Fibroblast of skin of left biceps (primary cell): ENCODE measurements at regions not wholly inside any gene's neighbourhood (a gene's known extent, or its start where the extent isn't known, plus 50 kb on each side); places are given as distances from the start of the nearest gene placed in this dataset.
"Not testable (repeated sequence)": the region's sequence is repeated elsewhere in the genome, so short reads cannot be mapped to it uniquely, and the experiment has no call there.

ENCODE experiments used
- DNase-seq, 2 experiments: peaks; one replicate each; pipeline ENCODE4 v3.0.0-alpha.2; 2013; ENCODE audit warnings: low read depth in 2 of 2

GRCh38 chr6:69487688-69488087, 309.1 kb downstream of the LMBRD1 start:
- DNase-seq, result no peak

DNA sequence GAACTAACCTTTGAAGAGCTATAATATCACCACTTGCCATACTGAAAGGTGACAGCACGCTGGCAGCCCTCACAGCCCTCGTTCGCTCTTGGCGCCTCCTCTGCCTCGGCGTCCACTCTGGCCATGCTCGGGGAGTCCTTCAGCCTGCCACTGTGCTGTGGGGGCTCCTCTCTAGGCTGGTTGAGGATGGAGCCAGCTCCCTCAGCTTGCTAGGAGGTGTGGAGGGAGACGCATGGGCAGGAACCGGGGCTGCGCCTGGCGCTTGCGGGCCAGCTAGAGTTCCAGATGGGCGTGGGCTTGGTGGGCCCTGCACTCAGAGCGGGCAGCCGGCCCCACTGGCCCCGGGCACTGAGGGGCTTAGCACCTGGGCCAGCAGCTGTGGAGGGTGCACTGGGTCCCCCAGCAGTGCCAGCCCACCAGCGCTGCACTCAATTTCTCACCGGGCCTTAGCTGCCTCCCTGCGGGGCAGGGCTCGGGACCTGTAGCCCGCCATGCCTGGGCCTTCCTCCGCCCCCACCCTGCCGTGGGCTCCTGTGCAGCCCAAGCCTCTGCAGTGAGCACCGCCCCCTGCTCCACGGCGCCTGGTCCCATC, 329.7 kb downstream of the LMBRD1 start:
- DNase-seq, result no peak

GRCh38 chr6:69465866-69466265, 330.9 kb downstream of the LMBRD1 start:
- DNase-seq, result no peak

- no peak for DNase-seq
These were observed 340.7 kb downstream of the LMBRD1 start for GRCh38 chr6:69456086-69456485.

GRCh38 chr6:69454619-69455018, 342.2 kb downstream of the LMBRD1 start:
- DNase-seq, result not testable (repeated sequence)

GRCh38 chr6:69450493-69450892, 346.3 kb downstream of the LMBRD1 start:
- DNase-seq, result not testable (repeated sequence)

- no peak for DNase-seq
These were observed 346.9 kb downstream of the LMBRD1 start for GRCh38 chr6:69449887-69450286.
